ENCODE measurements at regions not wholly inside any gene's neighbourhood (a gene's known extent, or its start where the extent isn't known, plus 50 kb on each side); places are given as distances from the start of the nearest gene placed in this dataset.

DNA sequence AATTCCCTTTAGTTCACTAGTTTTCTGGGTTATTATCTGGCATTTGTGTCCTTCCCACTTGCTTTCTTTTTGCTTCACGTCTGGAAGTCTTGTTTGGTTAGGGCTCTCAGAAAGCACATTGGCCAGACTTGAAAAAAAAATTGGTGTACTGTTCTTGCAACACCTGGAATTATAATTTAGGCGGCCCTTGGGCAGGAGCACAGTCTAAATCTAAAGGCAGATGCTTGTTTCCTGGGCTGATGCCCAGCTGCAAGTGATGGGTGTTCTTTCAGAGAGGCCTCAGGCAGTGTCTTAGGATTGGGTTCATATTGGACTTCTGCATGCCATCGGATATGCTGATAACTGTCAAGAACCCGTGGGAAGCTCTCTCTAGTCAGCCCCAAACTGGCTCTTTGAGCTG is 521.5 kb downstream of the PDCD6IP start:
- DNase-seq: no peak

DNA sequence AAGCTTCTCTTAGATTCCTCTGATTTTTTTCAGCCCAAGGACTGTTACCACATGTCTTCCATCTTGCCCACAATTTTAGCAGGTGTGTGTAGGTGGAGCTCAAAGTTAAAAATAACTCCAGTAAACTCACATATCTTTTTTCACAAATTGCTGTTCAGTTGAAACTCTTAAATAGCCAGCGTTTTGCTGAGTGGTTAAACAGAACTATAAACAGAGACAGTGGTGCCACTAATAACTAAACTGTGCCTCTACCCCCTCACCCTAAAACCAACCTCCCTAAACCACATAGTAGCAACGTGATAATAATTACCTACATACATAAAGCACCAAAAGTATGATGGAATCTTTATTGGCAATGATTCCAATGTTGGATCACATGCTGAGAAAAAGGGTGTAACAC is 525.1 kb downstream of the PDCD6IP start:
- DNase-seq: no peak

DNA sequence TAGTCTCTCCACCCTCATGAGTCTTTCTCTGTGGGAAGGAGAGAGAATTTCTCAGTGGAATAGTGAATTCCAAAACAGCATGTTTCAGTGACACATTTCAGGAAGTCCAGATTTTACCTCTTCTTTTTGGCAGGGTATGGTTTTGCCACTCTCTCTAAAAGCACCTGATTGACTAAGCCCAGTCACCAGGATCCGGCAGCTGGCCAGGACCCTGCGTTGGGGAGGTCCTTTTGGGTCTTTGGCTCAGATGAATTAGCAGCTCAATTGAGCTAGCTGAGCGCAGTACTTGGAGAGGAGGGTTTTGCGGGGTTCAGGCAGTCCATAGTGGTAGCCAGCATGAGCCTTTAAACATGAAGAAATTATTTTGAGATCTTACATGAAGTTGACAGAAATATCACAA is 548.2 kb downstream of the PDCD6IP start:
- no peak for DNase-seq

DNA sequence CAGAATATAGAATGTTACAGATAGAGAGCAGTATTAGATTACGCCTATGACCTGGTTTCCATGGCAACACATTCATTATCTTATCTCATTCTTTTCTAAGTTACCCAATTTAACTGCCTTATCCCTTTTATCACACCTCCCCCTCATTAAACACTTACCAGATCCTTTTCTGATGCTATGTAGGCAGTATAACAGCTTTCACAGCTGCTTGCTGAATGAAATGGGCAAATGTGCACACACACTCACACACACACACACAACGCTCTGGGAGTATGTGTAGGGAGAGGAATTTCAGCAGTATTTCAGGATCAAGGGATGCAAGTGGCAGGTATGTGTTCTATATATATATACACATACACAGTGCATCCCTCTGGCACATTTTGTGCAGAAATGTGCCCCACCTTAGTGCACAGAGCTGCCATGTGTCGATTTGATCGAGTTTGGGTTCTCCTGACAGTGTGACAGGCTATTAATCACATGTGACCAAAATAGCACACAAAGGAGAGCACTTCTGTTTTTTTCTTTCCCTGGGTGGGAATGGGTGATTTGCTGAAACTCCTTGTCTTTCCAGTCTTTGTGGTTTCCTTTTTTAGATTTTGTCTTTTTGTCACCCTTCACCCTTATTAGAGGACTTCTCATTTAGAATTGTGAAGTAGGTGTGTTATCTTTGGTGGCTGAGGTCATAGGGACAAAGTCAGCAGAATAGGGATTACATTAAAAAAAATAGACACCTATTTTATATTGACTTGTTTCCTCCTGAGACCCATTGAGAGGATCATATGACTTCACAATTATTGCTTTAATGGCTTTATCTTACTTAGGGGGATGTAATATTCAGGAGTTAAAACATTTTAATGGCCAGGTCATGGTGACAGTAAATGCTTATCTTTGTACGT is 553.7 kb downstream of the PDCD6IP start:
- no peak for DNase-seq

DNA sequence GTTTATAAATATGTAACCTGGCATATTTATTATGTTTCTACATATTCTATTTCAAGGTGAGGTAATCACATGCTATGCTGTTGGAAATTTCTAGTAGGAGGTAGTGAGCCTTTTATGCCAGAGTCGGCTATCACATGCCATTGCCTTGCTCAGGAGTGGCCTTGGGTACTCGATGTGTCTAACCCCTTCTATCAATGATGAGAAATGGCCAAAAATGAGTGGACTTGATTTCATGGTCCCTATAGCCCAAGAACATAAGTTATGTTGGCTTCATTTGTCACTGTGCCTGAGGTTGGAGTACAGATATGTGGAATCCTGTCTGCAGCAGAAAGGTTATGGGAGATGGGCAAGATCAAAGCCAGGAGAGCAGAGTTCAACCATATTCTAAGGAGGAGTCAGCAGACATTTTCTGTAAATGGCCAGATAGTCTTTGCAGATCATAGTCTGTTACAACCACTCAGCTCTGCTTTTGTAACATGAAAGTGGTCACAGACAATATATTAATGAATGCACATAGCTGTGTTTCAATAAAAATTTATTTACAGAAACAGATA is 554.4 kb downstream of the PDCD6IP start:
- no peak for DNase-seq

DNA sequence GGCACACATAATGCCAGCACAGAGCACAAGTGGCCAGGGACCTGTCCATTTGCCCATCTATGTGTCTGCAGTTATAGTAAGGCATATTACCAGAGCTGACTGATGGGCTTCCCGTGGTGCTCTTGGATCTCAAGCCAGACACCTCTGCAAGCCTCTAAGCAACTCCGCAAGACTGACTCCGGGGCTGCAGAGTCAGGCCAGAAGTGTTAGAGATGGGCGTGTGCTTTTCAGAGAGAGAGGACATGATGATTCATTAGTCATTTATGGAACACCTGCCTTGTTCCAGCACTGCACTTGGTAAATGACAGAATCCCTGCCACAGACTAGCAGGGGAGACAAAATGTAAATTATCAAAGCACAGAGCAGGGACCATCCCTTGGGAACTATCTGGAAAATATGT is 559.0 kb downstream of the PDCD6IP start:
- no peak for DNase-seq

DNA sequence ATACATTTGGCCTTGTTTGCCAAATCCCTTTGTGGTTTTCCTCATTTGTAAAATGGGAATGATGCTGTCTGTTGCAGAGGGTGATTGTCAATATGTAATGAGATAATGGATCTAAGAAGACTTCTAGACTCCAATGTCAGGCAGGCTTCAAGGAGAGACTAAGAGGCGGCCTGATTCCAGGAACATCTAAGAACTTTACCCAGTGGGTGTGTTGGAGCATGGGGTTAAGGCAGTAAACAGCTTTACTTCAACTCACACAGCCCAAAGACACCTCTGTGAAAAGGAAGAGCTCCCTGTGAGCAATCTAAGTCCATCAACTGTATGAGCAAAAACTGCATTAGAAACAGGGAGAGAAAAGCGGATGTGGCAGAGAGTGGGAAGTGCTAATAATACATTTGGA is 560.6 kb downstream of the PDCD6IP start:
- no peak for DNase-seq

DNA sequence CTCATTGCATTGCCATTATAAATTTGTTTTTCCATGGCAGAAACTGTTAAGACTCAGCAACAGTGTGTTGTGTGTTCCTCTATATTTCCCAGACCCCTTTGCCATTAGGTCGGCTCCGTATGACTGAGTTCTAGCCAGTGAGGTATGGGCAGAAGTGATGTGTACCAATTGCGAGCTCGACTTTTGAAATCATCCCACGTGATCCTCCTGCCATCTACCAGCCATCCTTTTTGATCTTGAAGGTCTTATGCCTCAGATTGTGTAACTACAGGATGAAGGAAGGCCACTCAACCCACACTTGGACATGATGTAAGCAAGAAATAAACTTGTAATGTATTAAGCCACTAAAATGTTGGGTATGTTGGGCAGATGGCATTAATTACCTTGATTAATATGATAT is 562.3 kb downstream of the PDCD6IP start:
- no peak for DNase-seq

DNA sequence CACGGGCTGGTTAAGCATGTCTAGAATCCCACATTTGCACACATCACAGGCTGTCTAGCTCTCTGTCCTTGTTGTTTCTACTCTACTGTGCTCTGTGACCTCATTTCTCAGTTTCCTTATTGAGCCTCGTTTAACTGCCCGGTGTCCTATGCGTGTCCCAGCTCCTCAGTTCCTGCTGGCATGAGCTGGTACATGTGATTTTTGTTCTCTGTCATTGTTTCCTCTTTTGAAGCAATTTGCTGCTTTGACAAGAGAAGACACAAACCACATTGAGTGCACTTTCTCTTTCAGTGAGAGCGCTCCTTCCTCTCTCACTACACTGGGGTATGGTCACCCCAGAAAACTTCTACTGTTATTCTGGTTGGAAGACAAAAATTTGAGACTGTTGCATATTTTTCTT is 563.5 kb downstream of the PDCD6IP start:
- no peak for DNase-seq

DNA sequence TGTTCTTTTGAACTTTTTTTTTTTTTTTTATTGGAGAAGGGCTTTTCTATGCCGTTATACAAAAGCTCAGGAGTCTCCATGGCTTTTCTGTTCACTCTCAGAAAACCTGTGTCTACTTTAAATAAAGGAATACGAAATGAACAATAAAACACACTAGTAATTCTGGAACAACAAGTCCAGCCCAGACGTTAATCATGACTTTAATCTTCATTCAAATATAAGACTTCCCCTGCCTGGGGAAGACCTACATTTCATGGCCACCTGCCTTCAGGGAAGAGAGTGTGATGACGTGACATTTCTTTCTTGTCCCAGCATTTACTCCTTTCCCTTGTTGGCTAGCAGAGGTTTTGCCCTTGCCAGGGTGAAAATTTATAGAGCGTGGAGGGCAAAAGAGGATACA is 564.5 kb downstream of the PDCD6IP start:
- DNase-seq: no peak

DNA sequence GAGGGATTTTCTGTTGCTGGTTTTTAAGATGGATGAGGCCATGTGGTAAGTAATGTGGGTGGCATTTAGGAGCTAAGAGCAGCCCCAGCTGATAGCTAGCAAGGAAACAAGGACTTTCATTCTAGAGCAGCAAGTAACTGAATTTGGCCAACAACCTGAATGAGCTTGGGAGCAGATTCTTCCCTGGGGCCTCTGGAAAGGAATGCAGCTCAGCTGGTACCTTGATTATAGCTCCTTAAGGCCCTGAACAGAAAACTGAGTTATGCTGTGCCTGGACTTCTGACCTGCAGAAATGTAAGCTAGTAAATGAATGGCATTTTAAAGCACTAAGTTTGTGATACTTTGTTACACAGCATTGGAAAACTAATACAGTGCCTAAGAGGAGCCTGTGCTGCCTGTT is 565.5 kb downstream of the PDCD6IP start:
- no peak for DNase-seq

DNA sequence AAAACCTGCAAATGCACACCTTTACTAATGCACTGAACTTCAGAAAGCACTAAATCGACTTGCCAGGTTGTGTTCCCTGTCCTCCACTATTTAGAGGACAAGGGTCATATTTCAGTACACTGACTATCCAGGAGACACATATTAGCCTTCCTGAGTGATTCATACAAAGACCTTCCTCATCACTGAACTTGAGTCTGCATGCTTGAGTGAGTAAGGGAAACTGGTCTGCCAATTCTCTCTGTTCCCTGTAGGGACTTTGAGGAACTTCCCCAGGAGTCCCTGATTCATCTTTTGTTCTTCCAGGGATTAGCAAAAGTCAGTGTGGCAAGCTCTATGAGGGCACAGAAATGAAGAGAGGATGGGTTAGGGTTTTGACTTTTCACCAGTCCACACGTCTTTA is 565.9 kb downstream of the PDCD6IP start:
- DNase-seq: no peak

DNA sequence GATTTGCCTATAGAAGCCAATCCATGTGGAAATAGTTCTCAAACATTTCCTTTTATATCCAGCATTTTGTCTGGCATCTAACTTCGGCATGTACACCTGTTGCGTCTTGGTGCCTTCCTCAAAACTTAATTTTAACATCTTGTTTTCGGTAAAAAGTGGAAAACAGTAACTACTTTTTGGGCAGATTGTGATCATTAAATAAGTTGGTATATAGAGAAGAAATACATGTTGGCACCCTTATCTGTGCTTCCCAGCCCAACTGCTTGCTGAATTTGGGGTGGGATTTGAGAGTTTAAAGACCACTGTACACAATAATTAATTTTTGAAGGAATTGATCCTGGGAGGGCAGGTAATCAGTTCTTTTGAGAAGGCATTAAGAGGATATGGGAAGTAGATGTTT is 566.8 kb downstream of the PDCD6IP start:
- no peak for DNase-seq

DNA sequence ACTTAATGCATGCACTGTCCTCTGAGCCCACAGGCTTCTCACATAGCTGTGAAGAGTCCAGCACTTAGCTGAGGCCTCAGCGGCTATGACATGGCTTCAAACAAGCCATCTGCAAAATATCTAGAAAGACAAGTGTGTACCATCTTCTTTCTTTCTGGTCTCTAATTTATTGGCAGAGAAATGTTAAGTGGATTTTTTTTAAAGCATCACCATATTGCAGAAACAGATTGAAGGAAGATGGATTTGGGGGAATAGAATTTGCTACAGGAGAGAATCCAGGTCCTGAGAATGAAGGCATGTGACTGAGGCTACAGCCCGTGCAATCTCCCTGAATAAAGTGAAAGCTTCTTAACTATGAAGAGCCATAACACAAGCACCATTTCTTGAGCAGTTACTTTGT is 567.3 kb downstream of the PDCD6IP start:
- DNase-seq: no peak

DNA sequence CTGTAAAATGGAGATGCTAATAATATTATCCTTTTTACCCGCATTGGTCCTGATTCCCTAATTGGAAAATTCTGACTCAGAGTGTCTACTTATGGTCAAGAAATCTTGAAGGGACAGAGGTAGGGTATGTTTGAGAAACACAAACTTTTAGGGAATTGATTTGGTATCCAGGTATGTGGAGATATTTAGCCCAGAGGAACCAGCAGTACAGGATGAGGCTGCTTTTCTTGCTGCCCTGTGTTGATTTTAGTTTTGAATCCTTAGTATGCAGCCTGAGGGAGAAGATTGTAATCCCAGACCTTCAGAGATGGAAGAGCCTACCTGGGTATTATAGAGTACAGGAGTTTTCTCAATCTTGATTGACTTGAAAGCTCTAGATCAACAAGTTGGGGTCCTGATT is 569.1 kb downstream of the PDCD6IP start:
- DNase-seq: no peak

DNA sequence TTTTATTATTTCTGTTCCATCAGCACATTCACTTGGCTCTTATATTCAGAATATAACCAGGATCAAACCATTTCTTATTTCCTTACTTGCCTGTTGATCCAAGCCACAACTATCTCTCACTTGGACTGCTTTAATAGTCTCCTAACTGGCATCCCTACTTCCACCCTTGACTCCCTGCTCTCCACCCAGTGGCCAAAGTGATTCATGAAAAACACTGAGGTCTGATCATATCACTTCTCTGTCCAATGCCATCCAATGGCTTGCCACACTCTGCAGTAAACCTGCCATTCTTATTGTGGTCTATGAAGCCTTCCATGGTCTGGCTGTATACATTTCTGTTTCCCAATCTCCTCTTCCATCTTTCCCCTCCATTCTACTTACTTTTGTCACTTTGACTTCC is 576.1 kb downstream of the PDCD6IP start:
- no peak for DNase-seq

DNA sequence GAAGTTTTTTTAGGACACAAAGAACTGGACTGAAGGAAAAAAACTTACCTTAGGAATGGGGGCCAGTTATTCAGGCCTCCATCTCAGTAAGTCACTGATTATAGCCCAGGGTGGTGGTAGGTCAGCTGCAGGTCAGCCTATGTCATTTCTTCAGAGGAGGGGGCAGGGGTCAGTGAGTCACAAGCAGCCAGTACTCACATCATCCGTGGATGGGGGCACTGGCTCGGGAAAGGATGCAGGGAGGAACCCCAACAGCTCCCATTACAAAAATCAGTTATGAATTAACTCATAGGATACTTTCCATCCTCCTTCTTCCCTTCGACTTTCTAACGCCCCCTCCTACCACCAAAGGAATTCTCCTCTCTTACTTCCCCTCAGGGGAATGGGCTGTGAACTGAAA is 578.3 kb downstream of the PDCD6IP start:
- DNase-seq: no peak

DNA sequence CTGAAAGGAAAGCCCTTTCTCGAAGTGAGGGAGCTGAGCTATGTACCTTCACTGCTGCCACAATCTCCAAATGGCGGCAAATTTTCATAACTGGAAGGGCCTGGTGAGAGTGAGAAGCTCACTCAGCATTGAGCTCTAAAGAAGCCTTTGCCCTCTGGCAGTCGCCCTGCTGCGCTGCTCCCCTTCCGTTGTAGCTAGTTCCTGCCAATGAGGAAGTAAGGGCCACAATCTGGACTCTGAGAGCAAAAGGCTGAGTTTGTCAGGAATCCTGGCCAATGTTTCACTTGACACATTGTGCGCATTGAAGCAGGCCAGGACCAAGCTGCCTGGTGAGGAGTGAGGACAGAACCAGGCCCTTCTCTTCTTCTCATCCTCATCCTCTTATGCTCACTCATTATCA is 579.5 kb downstream of the PDCD6IP start:
- no peak for DNase-seq

DNA sequence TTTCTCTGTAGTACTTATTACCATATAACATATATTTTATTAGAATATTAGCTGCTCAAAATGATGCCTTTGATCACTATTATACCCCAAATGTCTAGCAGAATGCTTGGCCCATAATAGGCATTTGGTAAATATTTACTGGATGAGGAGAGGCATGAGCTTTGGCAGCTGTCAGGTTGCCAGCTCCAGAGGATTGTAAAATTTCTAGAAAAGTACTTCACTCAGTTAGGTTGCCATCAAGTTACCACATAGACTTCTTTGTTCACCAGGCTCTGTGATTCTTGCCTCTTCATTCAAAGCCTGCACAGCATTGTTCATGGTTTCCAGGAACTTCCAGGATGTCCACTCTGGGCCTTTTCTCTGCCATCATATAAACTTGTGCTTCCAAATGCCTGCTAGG is 582.8 kb downstream of the PDCD6IP start:
- DNase-seq: no peak

DNA sequence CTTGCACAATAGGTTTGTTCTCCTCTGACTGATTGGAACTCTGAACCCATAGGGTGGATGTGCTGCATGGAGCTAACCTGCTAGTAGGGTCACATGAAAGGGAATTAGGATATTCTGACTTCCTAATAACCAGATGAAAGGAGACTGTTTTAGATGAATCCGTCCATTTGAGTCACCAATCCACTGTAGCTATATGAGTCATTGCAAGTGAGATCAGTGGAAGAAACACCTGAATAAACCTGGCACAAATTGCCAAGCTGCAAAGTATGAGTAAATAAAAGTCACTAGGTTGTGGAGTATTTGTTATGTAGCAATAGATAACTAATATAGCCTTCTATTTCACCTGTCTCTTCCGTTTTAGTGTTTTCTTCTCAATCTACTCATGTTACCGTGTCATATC is 584.4 kb downstream of the PDCD6IP start:
- no peak for DNase-seq

DNA sequence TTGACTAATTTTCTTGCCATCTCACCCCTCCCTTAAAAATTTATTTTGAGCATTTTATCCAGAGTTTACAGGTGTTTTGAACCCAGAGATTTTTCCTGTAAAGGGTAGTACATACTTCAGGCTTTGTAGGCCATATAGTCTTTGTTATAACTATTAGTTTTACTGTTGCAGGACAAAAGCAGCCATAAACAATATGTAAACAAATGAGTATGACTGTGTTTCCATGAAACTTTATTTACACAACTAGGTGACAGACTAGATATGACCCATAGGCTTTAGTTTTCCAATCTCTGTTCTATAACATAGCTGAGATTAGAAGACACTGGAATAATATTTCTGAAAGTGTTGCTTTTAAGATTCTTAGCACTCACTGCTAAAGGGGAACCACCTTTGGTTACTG is 587.9 kb downstream of the PDCD6IP start:
- no peak for DNase-seq

DNA sequence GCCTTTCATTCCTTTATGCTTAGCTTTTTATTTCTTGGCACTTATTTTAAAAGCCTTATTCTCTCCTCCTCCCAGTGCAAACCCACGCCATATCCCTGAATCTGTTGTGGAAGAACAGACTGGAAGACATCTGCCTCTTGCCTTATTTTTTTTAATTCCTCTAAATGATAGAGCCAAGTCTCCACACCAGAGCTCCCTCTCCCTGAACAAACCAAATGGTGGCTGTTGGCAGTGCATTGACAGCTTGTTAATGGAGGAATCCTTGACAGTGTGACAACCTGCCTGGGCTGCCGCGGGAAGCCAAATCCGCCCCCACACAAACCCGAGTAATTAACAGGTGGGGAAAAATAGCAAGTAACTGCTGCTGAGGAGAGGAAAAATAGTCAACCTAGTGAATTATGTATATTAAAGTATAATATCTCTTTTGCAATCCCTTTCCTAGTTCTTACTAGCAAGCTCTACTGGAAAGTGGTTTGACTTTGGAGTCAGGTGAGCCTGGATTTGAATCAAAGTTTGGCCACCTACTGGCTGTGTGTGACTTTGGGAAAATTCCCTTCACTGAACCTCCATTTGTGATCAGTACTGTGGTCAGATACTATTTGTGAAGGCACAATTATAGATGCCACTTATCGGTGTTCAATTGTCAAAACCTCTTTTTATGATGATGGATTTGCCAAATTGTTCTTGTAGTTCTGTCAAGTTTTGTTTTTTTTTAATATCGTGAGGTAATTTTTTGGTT is 589.6 kb downstream of the PDCD6IP start:
- DNase-seq: no peak

DNA sequence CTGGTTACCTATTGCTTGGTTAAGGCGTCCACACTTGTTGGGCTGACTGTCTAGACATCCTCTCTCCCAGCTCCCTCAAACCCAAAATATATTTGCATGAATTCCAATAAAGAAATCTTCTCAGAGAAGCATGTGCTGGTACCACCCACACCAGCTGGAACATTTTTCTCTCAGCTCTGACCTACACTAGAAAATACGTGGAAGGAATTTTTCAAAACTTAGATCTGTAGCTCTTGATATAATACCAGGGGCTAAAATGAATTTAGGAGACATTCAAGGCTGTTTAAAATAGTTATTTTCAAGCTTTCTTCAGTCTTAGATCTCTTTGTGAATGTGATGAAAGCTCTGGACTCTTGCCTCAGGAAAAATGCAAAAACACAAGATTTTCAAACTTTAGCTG is 590.4 kb downstream of the PDCD6IP start:
- DNase-seq: no peak
